SKM-1 treated with dmso at 0.1 percent for 144 hours (cell line): ENCODE measurements at regions not wholly inside any gene's neighbourhood (a gene's known extent, or its start where the extent isn't known, plus 50 kb on each side); places are given as distances from the start of the nearest gene placed in this dataset.

ENCODE experiments used
- DNase-seq: peaks from one replicate; lab custom pipeline; 2025; ENCODE audit not compliant: unreplicated experiment; lab: John Stamatoyannopoulos, UW

GRCh38 chr13:67632590-67632989 is 402.5 kb upstream of the PCDH9 start:
- DNase-seq, result peak; percentile 56

GRCh38 chr13:67630640-67631039 is 400.5 kb upstream of the PCDH9 start:
- no peak for DNase-seq

- no peak for DNase-seq
Measured at GRCh38 chr13:67623630-67624029, 393.5 kb upstream of the PCDH9 start.

GRCh38 chr13:67620665-67621064 is 390.5 kb upstream of the PCDH9 start:
- no peak for DNase-seq

GRCh38 chr13:67619995-67620380 is 389.9 kb upstream of the PCDH9 start:
- no peak for DNase-seq

GRCh38 chr13:67619351-67619994 is 389.3 kb upstream of the PCDH9 start:
- DNase-seq, result no peak

GRCh38 chr13:67614579-67614978 is 384.4 kb upstream of the PCDH9 start:
- no peak for DNase-seq

GRCh38 chr13:67614013-67614412 is 383.9 kb upstream of the PCDH9 start:
- DNase-seq, result no peak

- no peak for DNase-seq
Measured at GRCh38 chr13:67588607-67589006, 358.5 kb upstream of the PCDH9 start.

- no peak for DNase-seq
Measured at GRCh38 chr13:67577361-67577760, 347.2 kb upstream of the PCDH9 start.

GRCh38 chr13:67574320-67575233 is 344.4 kb upstream of the PCDH9 start:
- no peak for DNase-seq

GRCh38 chr13:67568205-67568604 is 338.1 kb upstream of the PCDH9 start:
- DNase-seq, result no peak

GRCh38 chr13:67557642-67558241 is 327.6 kb upstream of the PCDH9 start:
- no peak for DNase-seq

- DNase-seq, result no peak
Measured at GRCh38 chr13:67557118-67557517, 327.0 kb upstream of the PCDH9 start.

GRCh38 chr13:67554746-67555452 is 324.8 kb upstream of the PCDH9 start:
- no peak for DNase-seq

GRCh38 chr13:67554286-67554685 is 324.1 kb upstream of the PCDH9 start:
- peak; percentile 53 for DNase-seq

- peak; percentile 6 for DNase-seq
Measured at GRCh38 chr13:67549331-67549730, 319.2 kb upstream of the PCDH9 start.

GRCh38 chr13:67538906-67539305 is 308.8 kb upstream of the PCDH9 start:
- no peak for DNase-seq

- DNase-seq, result peak; percentile 81
Measured at GRCh38 chr13:67520886-67521285, 290.8 kb upstream of the PCDH9 start.

GRCh38 chr13:67519356-67519755 is 289.2 kb upstream of the PCDH9 start:
- DNase-seq, result peak; percentile 25

GRCh38 chr13:67518785-67519184 is 288.6 kb upstream of the PCDH9 start:
- no peak for DNase-seq
